HepG2 (cell line): ENCODE measurements at regions not wholly inside any gene's neighbourhood (a gene's known extent, or its start where the extent isn't known, plus 50 kb on each side); places are given as distances from the start of the nearest gene placed in this dataset.

Experiments
- ATAC-seq: fragments of 200-7000 bp; cut with Tn5 transposase; 3 replicates; pipeline ENCODE4 v1.9.1; 2020; ENCODE audit warnings: mild to moderate bottlenecking, moderate library complexity
- BruUV-seq: library from RNA; stranded (reverse); fragments of 400-500 nt; replicated peaks from 2 replicates; lab custom pipeline; 2021; lab: Mats Ljungman, UMichigan
- CTCF ChIA-PET: fragments of 300-600 bp; formaldehyde crosslinking; extraction: SDS; loops from one replicate; lab custom pipeline; 2021; ENCODE audit warnings: low total read pairs, inconsistent platforms, low intra/inter-chr PET ratio; lab: Yijun Ruan, JAX
- POLR2A ChIA-PET: fragments of 350-600 bp; sonication (Branson Sonifier 250); formaldehyde crosslinking; loops from one replicate; lab custom pipeline; 2020; ENCODE audit warnings: antibody characterized with exemption, inconsistent platforms; lab: Yijun Ruan, JAX
- DNase-seq: peaks from one replicate; pipeline ENCODE4 v3.0.0-alpha.2; 2015; ENCODE audit warnings: low spot score
- FAIRE-seq: peaks from 3 replicates; lab custom pipeline; 2011; peaks lifted over from hg19 to GRCh38; lab: Jason Lieb, UNC
- H2AFZ ChIP-seq: one replicate; pipeline ENCODE4 v1.6.1; 2011; ENCODE audit warnings: low read length, inconsistent platforms
- H3K27ac ChIP-seq: fragments of 300-600 bp; 3 replicates; pipeline ENCODE4 v1.8.0; 2011; ENCODE audit warnings: mixed run types, mild to moderate bottlenecking, mixed read lengths, low read length, inconsistent platforms; ENCODE audit not compliant: insufficient read depth; ENCODE audit errors: extremely low read length
- H3K27me3 ChIP-seq, 2 experiments: fragments of 200-600 bp in 1 of 2; 2 replicates in 1 of 2; 3 replicates in 1 of 2; pipeline versions ENCODE4 v1.6.0 to v1.8.0; 2011; ENCODE audit warnings: low read length in 2 of 2, mild to moderate bottlenecking in 2 of 2, moderate library complexity in 2 of 2, inconsistent platforms in 1 of 2; ENCODE audit not compliant: insufficient read depth in 2 of 2, control insufficient read depth in 1 of 2
- H3K36me3 ChIP-seq, 2 experiments: fragments of 200-600 bp in 1 of 2; replicated peaks in 1 of 2; 2 replicates in 1 of 2; 3 replicates in 1 of 2; pipeline versions ENCODE4 v1.5.1 to v1.8.0; 2011; ENCODE audit warnings: low read length in 2 of 2, inconsistent platforms in 1 of 2; ENCODE audit not compliant: insufficient read depth in 2 of 2, control insufficient read depth in 1 of 2
- H3K4me1 ChIP-seq: 2 replicates; pipeline ENCODE4 v1.5.1; 2012; ENCODE audit warnings: low read length, inconsistent platforms; ENCODE audit not compliant: insufficient read depth
- H3K4me2 ChIP-seq: 2 replicates; pipeline ENCODE4 v1.6.0; 2011; ENCODE audit warnings: low read depth, low read length, inconsistent platforms
- H3K4me3 ChIP-seq, 3 experiments: fragments of 200-600 bp in 1 of 3; sonication (generic), shearing (Covaris generic) in 1 of 3; replicated peaks in 1 of 3; 2 replicates each; pipeline ENCODE4 v1.5.1; 2011 to 2016; ENCODE audit warnings: low read length in 3 of 3, inconsistent platforms in 2 of 3, low read depth in 2 of 3, mild to moderate bottlenecking in 2 of 3, control low read depth in 1 of 3, mixed read lengths in 1 of 3; ENCODE audit not compliant: insufficient read depth in 1 of 3
- H3K79me2 ChIP-seq: one replicate; pipeline ENCODE4 v1.6.1; 2011; ENCODE audit warnings: low read length, inconsistent platforms; ENCODE audit not compliant: insufficient read depth
- H3K9ac ChIP-seq: 2 replicates; pipeline ENCODE4 v1.6.0; 2011; ENCODE audit warnings: mild to moderate bottlenecking, low read depth, low read length, inconsistent platforms; ENCODE audit not compliant: insufficient read depth
- H3K9me3 ChIP-seq: 2 replicates; pipeline ENCODE4 v1.5.1; 2012; ENCODE audit warnings: mild to moderate bottlenecking, low read length
- H4K20me1 ChIP-seq: 2 replicates; pipeline ENCODE4 v1.6.0; 2011; ENCODE audit warnings: inconsistent platforms, mild to moderate bottlenecking, low read length, moderate library complexity; ENCODE audit not compliant: insufficient read depth
- DZIP1 ChIP-seq: sonication (generic); formaldehyde crosslinking; IDR thresholded peaks from 2 replicates; pipeline ENCODE4 v1.5.0; 2020; ENCODE audit warnings: mild to moderate bottlenecking, missing genetic modification reagents
- GZF1 ChIP-seq: sonication (generic); formaldehyde crosslinking; IDR thresholded peaks from 2 replicates; pipeline ENCODE4 v1.5.1; 2020; ENCODE audit warnings: mild to moderate bottlenecking, missing genetic modification reagents
- HNRNPK ChIP-seq: fragments of 200-400 bp; formaldehyde crosslinking; IDR thresholded peaks from 2 replicates; pipeline ENCODE4 v1.6.1; 2018; ENCODE audit warnings: low read length, low read depth, moderate library complexity, mild to moderate bottlenecking; ENCODE audit not compliant: poor library complexity, severe bottlenecking
- KLF13 ChIP-seq: sonication (generic); formaldehyde crosslinking; IDR thresholded peaks from 2 replicates; pipeline ENCODE4 v1.4.0; 2020; ENCODE audit warnings: mild to moderate bottlenecking, missing genetic modification reagents
- RNF2 ChIP-seq: fragments of 450-650 bp; conservative IDR thresholded peaks from 2 replicates; pipeline ENCODE4 v1.6.1; 2016; ENCODE audit warnings: low read depth
- SIN3A ChIP-seq: IDR thresholded peaks from 2 replicates; pipeline ENCODE4 v1.6.1; 2011; ENCODE audit warnings: low read depth, mild to moderate bottlenecking, control low read depth, low read length, borderline replicate concordance
- SNAI1 ChIP-seq: sonication (generic); formaldehyde crosslinking; IDR thresholded peaks from 2 replicates; pipeline ENCODE4 v1.5.0; 2020; ENCODE audit warnings: mild to moderate bottlenecking, missing genetic modification reagents, borderline replicate concordance
- XBP1 ChIP-seq: sonication (generic); formaldehyde crosslinking; IDR thresholded peaks from 2 replicates; pipeline ENCODE4 v1.5.0; 2020; ENCODE audit warnings: missing genetic modification reagents
- ZBTB44 ChIP-seq: sonication (generic); formaldehyde crosslinking; IDR thresholded peaks from 2 replicates; pipeline ENCODE4 v1.4.0; 2020; ENCODE audit warnings: missing genetic modification reagents
- ZBTB7A ChIP-seq: sonication (generic); formaldehyde crosslinking; IDR thresholded peaks from 2 replicates; pipeline ENCODE4 v1.8.0; 2022; ENCODE audit warnings: mild to moderate bottlenecking, missing genetic modification reagents
- ZNF275 ChIP-seq: sonication (generic); formaldehyde crosslinking; IDR thresholded peaks from 2 replicates; pipeline ENCODE4 v1.8.0; 2022; ENCODE audit warnings: missing genetic modification reagents, mild to moderate bottlenecking, inconsistent platforms, borderline replicate concordance
- ZNF337 ChIP-seq: sonication (generic); formaldehyde crosslinking; IDR thresholded peaks from 2 replicates; pipeline ENCODE4 v1.5.1; 2020; ENCODE audit warnings: missing genetic modification reagents, low read depth, mild to moderate bottlenecking, borderline replicate concordance
- ZNF430 ChIP-seq: sonication (generic); formaldehyde crosslinking; IDR thresholded peaks from 2 replicates; pipeline ENCODE4 v1.9.0; 2021; ENCODE audit warnings: mild to moderate bottlenecking, missing genetic modification reagents
- ZNF703 ChIP-seq: sonication (generic); formaldehyde crosslinking; IDR thresholded peaks from 2 replicates; pipeline ENCODE4 v1.5.1; 2020; ENCODE audit warnings: missing genetic modification reagents, mild to moderate bottlenecking, moderate library complexity, borderline replicate concordance
- ZSCAN20 ChIP-seq: sonication (generic); formaldehyde crosslinking; IDR thresholded peaks from 2 replicates; pipeline ENCODE4 v1.4.0; 2020; ENCODE audit warnings: missing genetic modification reagents, mild to moderate bottlenecking, borderline replicate concordance
- ZSCAN21 ChIP-seq: sonication (generic); formaldehyde crosslinking; IDR thresholded peaks from 2 replicates; pipeline ENCODE4 v1.8.0; 2022; ENCODE audit warnings: mild to moderate bottlenecking, missing genetic modification reagents, moderate library complexity, borderline replicate concordance
- in situ Hi-C: cut with HindIII; loops from 2 replicates; pipeline ENCODE4 v1.10.0; 2017; ENCODE audit warnings: low pct_unique_long_range_greater_than_20kb; ENCODE audit not compliant: extremely low pct_ligation_motif_present
- intact Hi-C: fragments of 100-400 bp; cut with micrococcal nuclease; formaldehyde crosslinking; loops from one replicate; pipeline ENCODE4 v1.10.0; 2022; ENCODE audit not compliant: unreplicated experiment

GRCh38 chr1:82399093-82399492, 598.4 kb downstream of the ADGRL2 start:
- intact Hi-C loops (no loop called here), in situ Hi-C loops (no loop called here)
- POLR2A ChIA-PET: no interaction called here
- no peaks in the 10 kb centered on the region for H3K4me1 ChIP-seq
- H3K36me3 ChIP-seq: no peaks in the 10 kb centered on the region
- no peak overlapping the region for H3K4me2 ChIP-seq
- H3K4me3 ChIP-seq: no peak overlapping the region
- peaks cover 78% of the 10 kb centered on the region for H3K9me3 ChIP-seq
- CTCF ChIA-PET: no interaction called here
- H3K27me3 ChIP-seq: no peaks in the 10 kb centered on the region
- no peak overlapping the region for H3K27ac ChIP-seq
- FAIRE-seq (no peak), ATAC-seq (no peak), DNase-seq (no peak)
- H3K9ac ChIP-seq: no peak overlapping the region
- H3K79me2 ChIP-seq: no peaks in the 10 kb centered on the region
- no TSS peak for BruUV-seq
- H4K20me1 ChIP-seq: no peaks in the 10 kb centered on the region
- H2AFZ ChIP-seq: no peak overlapping the region
- TF ChIP-seq ZSCAN21 (CRISPR knock-in tag): no peak
- TF ChIP-seq ZNF337 (CRISPR knock-in tag): no peak
- TF ChIP-seq ZBTB44: no peak
- no peak for TF ChIP-seq ZNF703 (CRISPR knock-in tag)
- TF ChIP-seq SIN3A: no peak
- TF ChIP-seq XBP1 (CRISPR knock-in tag): no peak
- no peak for TF ChIP-seq RNF2
- no peak for TF ChIP-seq ZBTB7A (CRISPR knock-in tag)
- TF ChIP-seq KLF13 (CRISPR knock-in tag): no peak
- no peak for TF ChIP-seq SNAI1 (CRISPR knock-in tag)
- TF ChIP-seq ZNF430 (CRISPR knock-in tag): no peak
- no peak for TF ChIP-seq GZF1 (CRISPR knock-in tag)
- TF ChIP-seq DZIP1 (CRISPR knock-in tag): no peak
- TF ChIP-seq HNRNPK: no peak
- no peak for TF ChIP-seq ZNF275 (CRISPR knock-in tag)
- TF ChIP-seq ZSCAN20 (CRISPR knock-in tag): no peak
